ENCODE measurements at regions not wholly inside any gene's neighbourhood (a gene's known extent, or its start where the extent isn't known, plus 50 kb on each side); places are given as distances from the start of the nearest gene placed in this dataset.

DNA sequence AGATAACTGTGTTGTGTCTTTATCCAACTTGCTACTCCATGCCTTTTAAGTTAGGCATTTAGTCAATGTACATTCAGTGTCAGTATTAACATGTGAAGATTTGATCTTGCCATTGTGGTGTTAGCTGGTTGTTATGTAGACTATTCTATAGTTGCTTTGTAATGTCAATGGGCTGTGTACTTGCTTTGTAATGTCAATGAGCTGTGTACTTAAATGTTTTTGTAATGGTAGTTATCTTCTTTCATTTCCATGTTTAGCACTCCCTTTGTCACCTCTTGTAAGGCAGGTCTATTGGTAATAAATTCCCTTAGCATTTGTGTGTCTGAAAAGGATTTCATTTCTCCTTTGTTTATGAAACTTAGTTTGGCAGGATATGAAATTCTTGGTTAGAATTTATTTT, 53.4 kb downstream of the MC4R start:
- TF ChIP-seq, protein P1, sequence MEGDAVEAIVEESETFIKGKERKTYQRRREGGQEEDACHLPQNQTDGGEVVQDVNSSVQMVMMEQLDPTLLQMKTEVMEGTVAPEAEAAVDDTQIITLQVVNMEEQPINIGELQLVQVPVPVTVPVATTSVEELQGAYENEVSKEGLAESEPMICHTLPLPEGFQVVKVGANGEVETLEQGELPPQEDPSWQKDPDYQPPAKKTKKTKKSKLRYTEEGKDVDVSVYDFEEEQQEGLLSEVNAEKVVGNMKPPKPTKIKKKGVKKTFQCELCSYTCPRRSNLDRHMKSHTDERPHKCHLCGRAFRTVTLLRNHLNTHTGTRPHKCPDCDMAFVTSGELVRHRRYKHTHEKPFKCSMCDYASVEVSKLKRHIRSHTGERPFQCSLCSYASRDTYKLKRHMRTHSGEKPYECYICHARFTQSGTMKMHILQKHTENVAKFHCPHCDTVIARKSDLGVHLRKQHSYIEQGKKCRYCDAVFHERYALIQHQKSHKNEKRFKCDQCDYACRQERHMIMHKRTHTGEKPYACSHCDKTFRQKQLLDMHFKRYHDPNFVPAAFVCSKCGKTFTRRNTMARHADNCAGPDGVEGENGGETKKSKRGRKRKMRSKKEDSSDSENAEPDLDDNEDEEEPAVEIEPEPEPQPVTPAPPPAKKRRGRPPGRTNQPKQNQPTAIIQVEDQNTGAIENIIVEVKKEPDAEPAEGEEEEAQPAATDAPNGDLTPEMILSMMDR (conservative IDR thresholded peaks at IDR 0.05; ENCODE audit: low read length) = no peak
- H3K4me3 ChIP-seq (ENCODE audit: low read length) = no peak overlapping the region
- no peak for DNase-seq (ENCODE audit: low read depth)

DNA sequence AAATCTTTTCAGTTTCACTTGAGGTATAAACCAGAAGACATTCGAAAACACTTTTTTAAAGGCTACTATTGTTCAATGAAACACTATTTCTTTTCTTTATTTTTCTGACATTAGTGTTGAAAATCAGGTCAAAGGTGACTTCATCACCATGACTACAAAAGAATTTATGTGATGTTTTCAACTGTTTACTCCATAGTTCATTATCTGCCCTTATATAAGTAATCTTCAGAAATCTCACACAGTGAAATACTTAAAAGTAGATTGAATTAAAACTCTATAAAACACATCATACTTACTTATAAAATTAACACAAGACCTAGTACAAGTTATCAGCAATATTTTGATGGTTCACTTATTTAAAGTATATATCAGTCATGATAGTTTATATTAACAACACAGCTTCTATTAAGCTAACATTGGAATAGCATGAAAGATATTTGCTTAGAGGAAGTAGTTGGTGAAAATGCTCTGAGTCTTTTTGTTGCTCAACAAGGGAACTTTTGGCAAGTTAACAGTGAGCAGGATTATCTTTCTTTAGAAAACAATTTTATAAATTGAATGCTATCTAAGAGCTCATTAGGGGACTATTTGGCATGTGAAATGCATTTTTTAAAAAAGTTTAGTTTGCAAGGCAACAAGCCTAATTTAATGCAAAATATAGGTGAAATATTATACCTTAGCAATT, 60.8 kb downstream of the MC4R start:
- no peak for DNase-seq (ENCODE audit: low read depth)
- H3K4me3 ChIP-seq (ENCODE audit: low read length) = no peak overlapping the region
- TF ChIP-seq, protein P1 (conservative IDR thresholded peaks at IDR 0.05; ENCODE audit: low read length) = no peak

DNA sequence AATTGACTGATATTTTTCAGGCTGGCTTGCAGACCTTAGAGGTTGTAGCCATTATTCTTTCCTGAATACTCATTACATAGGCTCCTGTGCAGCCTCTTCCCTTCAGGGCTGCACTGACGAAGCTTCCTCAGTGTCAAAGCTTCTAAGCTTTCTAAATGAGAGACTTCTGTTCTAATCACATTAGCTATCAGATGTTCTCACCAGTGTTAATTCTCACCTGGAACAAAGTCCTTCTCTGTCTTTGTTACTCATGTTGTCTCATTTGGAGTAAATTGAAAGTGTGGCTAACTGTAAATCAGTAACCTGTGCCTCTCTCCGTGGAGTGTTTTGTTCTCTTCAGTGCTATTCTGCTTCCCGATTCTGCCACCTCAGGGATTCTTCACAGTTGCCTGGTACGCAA, 76.9 kb downstream of the MC4R start:
- TF ChIP-seq, protein P1 (conservative IDR thresholded peaks at IDR 0.05; ENCODE audit: low read length) = no peak
- DNase-seq (ENCODE audit: low read depth) = no peak
- no peak overlapping the region for H3K4me3 ChIP-seq (ENCODE audit: low read length)

DNA sequence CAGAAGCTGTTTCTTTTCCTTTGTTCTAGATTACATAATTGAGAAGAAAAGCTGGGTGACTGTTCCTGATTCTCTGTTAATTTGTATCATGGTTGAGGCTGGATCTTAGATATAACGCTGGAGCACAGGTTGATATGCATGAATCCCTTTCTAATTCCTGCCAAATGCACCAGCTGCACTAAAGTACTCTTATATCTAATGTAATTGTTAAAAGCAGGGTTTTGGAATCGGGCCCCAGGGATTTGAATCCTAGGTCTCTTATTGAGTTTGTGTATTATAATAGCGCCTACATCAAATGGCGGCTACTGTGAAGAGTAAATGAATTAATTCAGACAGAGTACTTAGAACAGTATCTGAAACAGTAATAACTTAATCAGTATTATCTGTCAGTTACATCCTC, 80.4 kb downstream of the MC4R start:
- no peak for DNase-seq (ENCODE audit: low read depth)
- TF ChIP-seq, protein P1 (conservative IDR thresholded peaks at IDR 0.05; ENCODE audit: low read length) = no peak

DNA sequence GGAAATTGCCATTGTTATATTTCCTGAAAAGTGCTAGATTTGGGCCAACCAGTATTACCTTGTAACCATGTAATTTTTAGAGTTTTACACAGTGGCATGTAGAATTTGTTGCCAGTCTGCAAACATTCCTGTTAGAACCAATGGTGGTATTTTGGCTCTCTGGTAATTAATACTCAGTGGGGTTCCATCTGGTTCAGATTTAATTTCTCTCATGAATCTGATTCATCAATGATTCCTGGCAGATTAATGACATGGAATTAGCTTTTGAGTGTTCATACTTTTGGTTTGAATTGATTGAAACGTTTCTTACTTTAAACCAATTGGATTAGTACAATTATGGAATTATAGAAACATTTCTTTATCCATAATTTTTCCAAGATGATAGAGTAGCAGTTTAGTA, 93.2 kb downstream of the MC4R start:
- H3K4me3 ChIP-seq (ENCODE audit: low read length) = no peak overlapping the region
- peak; percentile 34 for DNase-seq (ENCODE audit: low read depth)
- TF ChIP-seq, protein P1 (conservative IDR thresholded peaks at IDR 0.05; ENCODE audit: low read length) = no peak

More for the DNA sequence above, 80.4 kb downstream of the MC4R start:
- no peak overlapping the region for H3K4me3 ChIP-seq (ENCODE audit: low read length)

DNA sequence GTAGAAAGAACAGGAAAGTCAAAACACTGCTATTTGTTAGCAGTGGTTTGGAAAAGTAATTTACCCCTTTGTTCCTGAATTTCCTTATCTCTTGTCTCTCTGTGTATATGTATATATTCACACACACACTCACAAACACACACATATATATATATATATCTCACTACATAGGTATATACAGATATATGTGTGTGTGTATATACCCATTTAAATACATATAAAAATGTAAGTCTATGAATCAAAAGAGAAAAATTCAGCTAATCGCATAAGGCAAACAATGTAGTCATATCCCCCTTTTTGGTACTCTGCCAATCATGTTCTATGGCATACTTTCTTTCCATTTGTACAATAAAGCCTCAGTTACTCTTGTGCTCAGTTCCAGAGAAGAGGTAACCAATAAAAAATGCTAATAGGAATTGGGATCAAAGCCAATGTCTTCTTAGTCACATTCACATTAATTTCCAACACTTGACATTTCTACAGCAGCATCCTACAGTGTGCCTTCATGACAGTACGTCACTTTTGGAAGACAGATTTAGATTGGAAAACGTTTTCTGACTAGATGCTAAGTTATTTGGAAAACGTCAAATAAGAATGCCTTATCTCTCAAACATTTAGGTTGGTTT, 94.6 kb downstream of the MC4R start:
- peak; percentile 13 for DNase-seq (ENCODE audit: low read depth)
- H3K4me3 ChIP-seq (ENCODE audit: low read length) = no peak overlapping the region
- TF ChIP-seq, protein P1 (conservative IDR thresholded peaks at IDR 0.05; ENCODE audit: low read length) = no peak

Measured in AG10803 (cell line).